RCC 7860 (cell line): ENCODE measurements at regions not wholly inside any gene's neighbourhood (a gene's known extent, or its start where the extent isn't known, plus 50 kb on each side); places are given as distances from the start of the nearest gene placed in this dataset.

Source experiments
- DNase-seq: peaks from one replicate; pipeline ENCODE4 v3.0.0-alpha.2; 2015; ENCODE audit warnings: low spot score
- FAIRE-seq: peaks from 2 replicates; lab custom pipeline; 2012; peaks lifted over from hg19 to GRCh38; lab: Jason Lieb, UNC

DNA sequence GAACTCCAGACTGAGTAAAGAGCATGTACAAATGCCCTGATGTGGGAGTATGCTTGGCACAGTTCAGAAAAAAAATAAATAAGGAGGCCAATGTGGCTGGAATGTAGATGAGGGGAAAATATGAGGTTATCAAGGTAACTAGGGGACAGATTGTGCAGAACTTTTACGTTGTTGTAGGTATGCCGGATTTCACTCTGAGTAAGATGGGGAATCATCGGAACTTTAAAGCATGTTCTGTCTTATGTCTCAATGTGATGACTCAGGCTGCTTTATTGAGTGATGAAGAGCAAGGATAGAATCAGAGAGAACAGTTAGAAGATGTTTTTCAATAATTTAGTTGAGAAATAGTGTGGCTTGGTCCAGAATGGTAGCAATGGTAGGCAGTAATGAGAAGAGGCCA, 130.4 kb downstream of the C11orf87 start:
- FAIRE-seq (no peak), DNase-seq (no peak)

- no peak for DNase-seq
- FAIRE-seq = no peak
Measured at GRCh38 chr11:109553284-109553683, 131.3 kb downstream of the C11orf87 start.

DNA sequence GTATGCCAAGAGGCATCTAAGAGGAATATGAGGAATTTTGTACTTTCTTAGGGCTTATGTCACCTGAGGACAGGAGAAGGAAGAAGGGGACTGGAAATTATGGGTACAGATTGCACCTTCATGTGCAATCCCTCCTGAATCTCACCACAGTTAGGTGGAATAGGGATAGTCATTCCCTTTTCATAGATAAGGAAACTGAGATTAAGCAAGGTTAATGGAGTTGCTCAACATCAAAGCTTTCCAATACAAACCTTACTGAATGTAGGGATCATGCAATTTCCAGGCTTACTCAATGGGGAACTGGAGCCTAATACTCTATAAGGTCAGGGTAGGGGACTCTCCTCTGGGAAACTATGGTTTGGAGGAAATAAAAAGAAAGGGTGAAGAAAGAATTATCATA, 133.0 kb downstream of the C11orf87 start:
- DNase-seq (no peak), FAIRE-seq (no peak)

GRCh38 chr11:109564241-109564640, 142.3 kb downstream of the C11orf87 start:
- DNase-seq = no peak
- FAIRE-seq = no peak

DNA sequence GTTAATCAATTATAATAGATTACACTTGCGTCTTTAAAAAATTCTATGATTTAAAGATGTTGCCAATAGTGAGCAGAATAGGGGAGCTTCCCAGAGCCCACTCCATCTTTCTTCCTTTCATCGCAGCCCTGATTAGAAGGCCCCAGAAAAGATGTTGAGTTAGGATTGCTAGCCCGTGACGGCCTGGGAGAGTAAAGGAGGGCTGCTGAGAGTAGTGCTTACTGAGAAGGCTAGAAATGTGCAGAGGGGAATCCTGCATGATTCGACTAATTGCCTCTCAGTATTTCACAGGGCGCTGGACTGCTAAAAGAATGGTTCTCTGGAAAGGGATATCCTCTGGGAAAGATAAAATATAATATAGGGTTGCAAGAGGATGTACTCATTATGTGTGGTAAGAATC, 160.5 kb downstream of the C11orf87 start:
- DNase-seq = no peak
- no peak for FAIRE-seq

DNA sequence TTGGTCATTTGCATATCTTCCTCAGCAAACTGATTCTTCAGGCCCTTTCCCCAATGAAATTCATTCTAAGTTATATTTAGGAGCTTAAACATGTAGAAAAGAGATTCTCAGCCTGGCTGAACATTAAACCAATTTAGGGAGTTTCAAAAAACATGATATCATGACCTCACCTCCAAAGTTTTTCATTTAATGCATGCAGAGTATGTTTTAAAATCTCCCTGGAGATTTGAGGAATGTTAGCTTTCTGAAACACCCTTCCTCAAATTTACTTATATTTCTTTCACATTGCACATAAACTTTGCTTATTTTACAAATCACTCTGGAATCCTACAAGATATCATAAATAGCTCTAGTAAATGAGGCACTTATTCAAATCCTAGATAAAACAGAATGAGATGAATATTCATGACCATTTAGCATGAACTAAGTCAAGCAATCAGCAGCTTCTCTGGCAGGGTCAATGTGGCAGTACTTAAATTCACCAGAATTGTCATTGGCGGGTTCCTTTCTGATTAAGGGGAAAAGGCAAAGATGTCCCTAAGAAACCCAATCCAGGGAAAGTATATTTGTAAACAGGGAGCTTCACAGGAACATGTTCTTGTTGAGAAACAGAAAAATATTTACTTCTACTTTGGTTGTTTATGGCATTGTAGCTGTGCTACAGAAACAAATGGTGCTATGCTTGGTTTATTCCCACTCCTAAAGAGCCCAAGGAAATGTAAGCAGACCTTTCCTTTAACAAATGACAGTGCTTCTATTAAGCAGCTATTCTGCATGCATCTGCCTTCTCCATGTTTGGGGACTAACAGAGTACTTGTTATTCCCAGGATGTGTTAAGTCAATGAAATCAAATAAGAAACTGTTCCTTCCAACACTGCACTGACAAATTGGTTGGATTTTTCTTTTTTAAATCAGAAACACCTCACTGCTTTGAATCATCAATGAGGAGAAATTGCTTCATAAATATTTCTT, 162.3 kb downstream of the C11orf87 start:
- DNase-seq = no peak
- no peak for FAIRE-seq

DNA sequence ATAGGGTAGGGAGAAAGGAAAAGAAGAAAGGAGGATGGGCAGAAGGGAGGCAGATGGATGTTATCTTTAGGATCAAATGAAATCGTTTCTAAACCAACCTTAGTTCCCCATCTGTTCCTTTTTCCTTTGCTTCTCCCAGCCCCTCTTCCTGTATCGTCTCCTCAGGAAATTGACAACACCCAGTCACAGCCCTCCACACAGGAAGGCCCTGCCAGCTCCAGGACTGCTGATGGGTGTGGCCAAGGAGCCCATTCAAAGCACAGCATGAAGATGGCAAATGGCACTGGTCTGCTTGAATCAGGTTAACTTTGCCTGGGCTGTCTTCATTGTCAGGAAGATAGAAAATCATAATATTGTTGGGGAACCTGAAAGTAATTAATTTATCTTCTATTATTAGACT, 164.8 kb downstream of the C11orf87 start:
- DNase-seq (no peak), FAIRE-seq (no peak)

DNA sequence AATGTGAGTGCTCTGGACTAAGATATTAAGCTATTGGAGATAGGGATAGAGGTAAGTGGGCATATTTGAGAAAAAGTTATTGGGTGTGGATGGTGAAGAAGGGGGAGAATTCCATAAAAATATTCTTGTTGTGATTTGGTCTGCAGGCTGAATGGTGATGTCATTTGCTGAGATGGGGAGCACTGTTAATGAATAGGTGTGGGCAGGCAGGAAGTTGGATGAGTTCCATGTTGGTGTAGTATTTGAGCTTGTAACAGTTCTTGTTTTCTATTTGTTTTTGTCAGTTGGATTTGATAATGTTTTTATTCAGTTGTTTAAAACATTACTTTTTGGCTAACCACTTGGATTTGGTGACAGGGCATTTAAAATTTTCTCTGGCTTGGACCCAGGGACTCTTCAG, 168.8 kb downstream of the C11orf87 start:
- DNase-seq = no peak
- FAIRE-seq = no peak

GRCh38 chr11:109597336-109597735, 175.3 kb downstream of the C11orf87 start:
- FAIRE-seq (no peak), DNase-seq (no peak)

DNA sequence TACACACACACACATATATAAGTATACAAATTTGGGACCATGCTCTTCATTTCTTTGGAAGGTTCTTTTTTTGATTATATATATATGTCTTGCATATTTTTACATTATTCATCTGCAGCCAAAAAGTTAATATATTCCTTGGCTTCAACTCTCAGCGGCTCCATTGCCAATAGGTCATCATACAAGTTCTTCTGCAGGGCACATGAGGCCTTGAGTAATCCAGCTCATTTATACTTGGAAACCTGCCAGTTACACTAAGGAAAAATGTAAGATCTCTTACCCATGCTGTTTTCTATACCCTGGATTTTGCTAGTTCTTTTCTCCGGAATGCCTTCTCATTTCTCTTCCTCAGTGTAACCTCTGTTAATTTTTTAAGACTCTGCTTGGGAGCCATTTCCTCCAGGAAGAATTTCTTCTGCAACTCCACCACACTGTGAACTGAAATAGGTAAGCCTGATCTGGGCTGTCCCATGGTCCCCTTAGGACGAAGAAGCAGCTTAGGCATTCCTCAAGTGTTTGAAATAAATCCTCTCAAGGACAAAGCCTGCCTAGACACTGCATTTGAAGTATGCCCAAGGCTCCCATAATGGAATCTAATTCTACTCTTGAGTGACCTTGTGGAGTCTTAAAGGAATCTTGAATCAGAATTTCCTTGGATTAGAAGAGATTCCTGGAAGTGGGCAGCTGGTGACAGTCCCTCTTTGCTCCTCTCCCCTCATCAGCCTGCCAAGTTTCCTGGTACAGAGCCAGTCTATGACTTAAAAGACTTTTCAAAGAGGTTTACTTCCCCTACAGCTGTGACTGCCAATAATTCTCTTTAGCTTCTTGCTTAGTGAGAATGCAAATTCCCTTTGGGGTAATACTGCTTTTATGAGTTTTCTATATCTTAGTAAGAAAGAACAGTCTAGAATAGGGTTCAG, 182.8 kb downstream of the C11orf87 start:
- FAIRE-seq = no peak
- no peak for DNase-seq

DNA sequence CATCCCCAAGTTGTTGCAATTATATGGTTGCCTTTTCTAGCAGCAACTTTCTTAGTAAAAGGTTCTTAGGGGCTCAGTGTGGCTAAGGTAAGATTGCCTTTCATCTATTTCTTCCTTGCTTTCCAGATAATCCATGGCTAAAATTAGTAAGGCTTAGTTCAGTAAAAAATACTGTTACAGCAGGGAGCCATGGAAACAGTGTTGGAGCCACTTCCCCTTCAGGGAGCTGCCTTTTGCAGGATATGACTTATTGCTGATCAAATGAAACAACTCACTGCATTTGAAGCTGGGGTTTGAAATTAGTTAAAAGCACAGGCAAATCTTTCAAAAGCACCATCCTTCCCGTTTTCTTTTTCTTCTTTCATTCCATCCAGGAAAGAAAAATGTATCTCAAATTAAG, 184.3 kb downstream of the C11orf87 start:
- FAIRE-seq (no peak), DNase-seq (no peak)

- DNase-seq (no peak), FAIRE-seq (peak; percentile 8)
Measured at GRCh38 chr11:109609454-109610185, 187.6 kb downstream of the C11orf87 start.

- FAIRE-seq = no peak
- DNase-seq = no peak
Measured at GRCh38 chr11:109612496-109612895, 190.5 kb downstream of the C11orf87 start.

GRCh38 chr11:109619498-109619897, 197.5 kb downstream of the C11orf87 start:
- FAIRE-seq (no peak), DNase-seq (no peak)

DNA sequence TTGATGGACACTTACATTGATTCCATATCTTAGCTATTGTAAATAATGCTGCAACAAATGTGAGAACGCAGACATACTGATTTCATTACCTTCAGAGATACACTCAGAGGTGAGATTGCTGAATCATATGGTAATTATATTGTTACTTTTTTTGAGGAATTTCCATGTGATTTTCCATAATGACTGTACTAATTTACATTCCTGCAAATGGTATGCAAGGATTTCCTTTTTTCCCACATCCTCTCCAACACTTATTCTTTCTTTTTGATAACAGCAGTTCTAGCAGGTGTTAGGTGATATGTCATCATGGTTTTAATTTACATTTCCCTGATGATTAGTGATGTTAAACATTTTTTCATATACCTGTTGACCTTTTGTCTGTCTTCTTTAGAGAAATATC, 207.7 kb downstream of the C11orf87 start:
- no peak for FAIRE-seq
- no peak for DNase-seq

DNA sequence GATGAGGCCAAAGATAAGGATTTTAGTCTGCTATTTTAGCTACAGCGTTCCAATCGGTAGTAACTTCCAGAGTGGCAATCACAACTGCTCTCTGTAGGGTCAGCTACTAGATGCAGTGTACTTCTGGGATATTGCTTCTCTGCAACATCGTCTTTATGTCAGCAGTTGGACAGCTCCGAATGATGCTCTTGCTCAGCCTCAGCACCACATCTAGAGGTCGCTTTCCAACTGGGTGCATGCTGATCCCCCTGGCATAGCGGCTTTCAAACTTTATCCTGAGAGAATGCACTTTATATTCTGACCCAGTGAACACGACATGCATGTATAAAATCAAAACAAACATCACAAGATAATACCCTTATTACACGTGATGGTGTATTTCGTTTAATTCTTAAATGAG, 219.6 kb downstream of the C11orf87 start:
- no peak for FAIRE-seq
- no peak for DNase-seq

GRCh38 chr11:109644152-109644551, 222.2 kb downstream of the C11orf87 start:
- DNase-seq = no peak
- no peak for FAIRE-seq

- DNase-seq = no peak
- no peak for FAIRE-seq
Measured at GRCh38 chr11:109648804-109649203, 226.8 kb downstream of the C11orf87 start.

- FAIRE-seq (no peak), DNase-seq (no peak)
Measured at GRCh38 chr11:109654091-109654490, 232.1 kb downstream of the C11orf87 start.

DNA sequence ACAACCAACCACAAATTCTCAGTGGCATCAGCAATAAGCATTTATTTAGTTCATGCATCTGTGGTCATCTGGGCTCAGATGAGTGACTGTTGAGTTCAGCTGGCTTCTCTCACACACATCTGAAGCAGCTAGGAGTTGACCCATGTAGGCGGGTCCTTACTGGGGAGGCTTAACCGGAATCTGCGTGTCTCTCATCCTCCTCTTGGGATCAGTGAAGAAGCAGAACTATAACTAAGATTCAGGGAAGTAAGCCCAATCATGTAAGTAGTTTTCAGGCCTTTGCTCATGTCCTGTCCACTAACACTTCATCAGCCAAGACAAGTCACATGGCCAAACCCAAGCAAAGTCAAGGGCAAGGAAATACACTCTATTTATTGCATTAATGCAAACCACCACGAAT, 236.2 kb downstream of the C11orf87 start:
- DNase-seq (no peak), FAIRE-seq (no peak)

DNA sequence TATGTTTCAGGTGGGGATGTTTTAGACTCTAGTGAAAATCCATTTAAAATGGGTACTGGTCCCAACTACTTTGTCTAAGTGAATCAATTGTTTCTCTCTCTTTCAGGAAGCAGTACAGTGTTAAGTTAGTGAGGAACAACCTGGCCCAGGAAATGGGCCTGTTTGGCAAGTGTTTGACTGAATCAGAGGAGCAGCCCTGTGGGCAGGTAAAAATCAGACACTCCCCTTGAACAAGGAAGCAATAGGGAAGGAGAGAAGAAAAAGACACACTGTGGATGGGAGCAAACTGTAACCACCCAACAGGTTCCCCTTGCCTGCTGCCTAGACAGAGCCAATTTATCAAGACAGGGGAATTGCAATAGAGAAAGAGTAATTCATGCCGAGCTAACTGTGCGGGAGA, 245.7 kb downstream of the C11orf87 start:
- no peak for FAIRE-seq

More for the DNA sequence above, 245.7 kb downstream of the C11orf87 start:
- DNase-seq = no peak
